H1 (cell line): ENCODE measurements at regions not wholly inside any gene's neighbourhood (a gene's known extent, or its start where the extent isn't known, plus 50 kb on each side); places are given as distances from the start of the nearest gene placed in this dataset.

Experiments used
- SIN3A ChIP-seq, 2 experiments: IDR thresholded peaks in 1 of 2; conservative IDR thresholded peaks in 1 of 2; 2 replicates each; pipeline ENCODE4 v1.6.1; 2011 to 2012; ENCODE audit warnings: low read length in 2 of 2, improper control_type of control experiment in 1 of 2, low read depth in 1 of 2, mild to moderate bottlenecking in 1 of 2

GRCh38 chrX:10033375-10034007 lies 66.3 kb downstream of the CLDN34 start (continued):
- TF ChIP-seq SIN3A (conservative IDR thresholded peaks at IDR 0.05 in 1 of 2, IDR thresholded peaks at IDR 0.05 in 1 of 2; ENCODE audit: low read depth in 1 of 2, low read length in 2 of 2) = no peak
